MM.1S (cell line): ENCODE measurements at regions not wholly inside any gene's neighbourhood (a gene's known extent, or its start where the extent isn't known, plus 50 kb on each side); places are given as distances from the start of the nearest gene placed in this dataset.

ENCODE experiments used
- EZH2 ChIP-seq: fragments of 300-600 bp; sonication (generic); optimal IDR thresholded peaks from 2 replicates; pipeline ENCODE3; 2017; ENCODE audit warnings: low read depth, mild to moderate bottlenecking, antibody characterized with exemption, low read length, mixed read lengths
- EZH2phosphoT487 ChIP-seq: fragments of 300-600 bp; sonication (generic); IDR thresholded peaks from 2 replicates; pipeline ENCODE4 v1.6.1; 2018; ENCODE audit warnings: antibody characterized with exemption, low read length
- TF ChIP-seq, protein P1 (sequence below): fragments of 300-600 bp; sonication (generic); IDR thresholded peaks from 2 replicates; pipeline ENCODE4 v1.5.1; 2016; ENCODE audit warnings: antibody characterized with exemption, low read length, mixed read lengths

DNA sequence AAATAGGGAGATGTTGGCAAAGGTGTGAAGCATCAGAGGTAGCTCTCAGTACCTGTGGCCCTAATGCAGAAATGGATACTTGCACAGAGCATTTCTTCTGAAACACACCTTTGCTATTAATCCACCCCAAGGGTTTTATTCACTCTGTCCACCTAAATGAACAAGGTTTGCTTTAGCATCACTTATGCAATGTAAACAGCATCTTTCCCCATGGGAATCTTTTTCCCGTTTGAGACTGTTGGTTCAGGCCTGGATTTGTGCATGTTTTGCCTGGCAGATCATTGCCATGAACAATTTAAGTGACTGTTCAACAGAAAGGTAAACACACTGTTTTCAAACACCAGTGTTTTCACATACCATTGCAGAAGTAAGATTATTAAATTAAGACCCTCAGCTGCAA lies 508.3 kb downstream of the SOX2 start:
- TF ChIP-seq, protein P1, sequence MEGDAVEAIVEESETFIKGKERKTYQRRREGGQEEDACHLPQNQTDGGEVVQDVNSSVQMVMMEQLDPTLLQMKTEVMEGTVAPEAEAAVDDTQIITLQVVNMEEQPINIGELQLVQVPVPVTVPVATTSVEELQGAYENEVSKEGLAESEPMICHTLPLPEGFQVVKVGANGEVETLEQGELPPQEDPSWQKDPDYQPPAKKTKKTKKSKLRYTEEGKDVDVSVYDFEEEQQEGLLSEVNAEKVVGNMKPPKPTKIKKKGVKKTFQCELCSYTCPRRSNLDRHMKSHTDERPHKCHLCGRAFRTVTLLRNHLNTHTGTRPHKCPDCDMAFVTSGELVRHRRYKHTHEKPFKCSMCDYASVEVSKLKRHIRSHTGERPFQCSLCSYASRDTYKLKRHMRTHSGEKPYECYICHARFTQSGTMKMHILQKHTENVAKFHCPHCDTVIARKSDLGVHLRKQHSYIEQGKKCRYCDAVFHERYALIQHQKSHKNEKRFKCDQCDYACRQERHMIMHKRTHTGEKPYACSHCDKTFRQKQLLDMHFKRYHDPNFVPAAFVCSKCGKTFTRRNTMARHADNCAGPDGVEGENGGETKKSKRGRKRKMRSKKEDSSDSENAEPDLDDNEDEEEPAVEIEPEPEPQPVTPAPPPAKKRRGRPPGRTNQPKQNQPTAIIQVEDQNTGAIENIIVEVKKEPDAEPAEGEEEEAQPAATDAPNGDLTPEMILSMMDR, result no peak
- TF ChIP-seq EZH2phosphoT487 (no peak), EZH2 (no peak)
